Thyroid gland (tissue), 4 donors: ENCODE measurements at regions not wholly inside any gene's neighbourhood (a gene's known extent, or its start where the extent isn't known, plus 50 kb on each side); places are given as distances from the start of the nearest gene placed in this dataset.

Experiments
- DNase-seq, 2 donors: peaks; one replicate each; pipeline ENCODE4 v3.0.0-alpha.2; 2019
- H3K27ac ChIP-seq, 3 donors: fragments of 200-600 bp; sonication (generic); 1 replicate in 2 of 3; 2 replicates in 1 of 3; pipeline ENCODE4 v1.5.1; 2016 to 2019; ENCODE audit warnings: mild to moderate bottlenecking in 1 of 3, moderate library complexity in 1 of 3
- H3K27me3 ChIP-seq: fragments of 200-600 bp; sonication (generic); one replicate; pipeline ENCODE4 v1.5.1; 2019
- H3K36me3 ChIP-seq, 2 donors: fragments of 200-600 bp; sonication (generic); one replicate each; pipeline ENCODE4 v1.5.1; 2016 to 2019
- H3K4me1 ChIP-seq, 2 donors: fragments of 200-600 bp; sonication (generic); one replicate each; pipeline ENCODE4 v1.5.1; 2017 to 2019
- H3K4me3 ChIP-seq, 3 donors: fragments of 200-600 bp; sonication (generic); replicated peaks in 1 of 3; 1 replicate in 2 of 3; 2 replicates in 1 of 3; pipeline ENCODE4 v1.5.1; 2016; ENCODE audit warnings: mild to moderate bottlenecking in 1 of 3
- H3K9me3 ChIP-seq: fragments of 200-600 bp; sonication (generic); one replicate; pipeline ENCODE4 v1.5.1; 2017
- POLR2A ChIP-seq, 2 donors: fragments of 450-650 bp; IDR thresholded peaks; one replicate each; pipeline ENCODE4 v1.6.1; 2017; ENCODE audit warnings: antibody characterized with exemption in 2 of 2, mild to moderate bottlenecking in 2 of 2, moderate library complexity in 1 of 2
- WGBS, 2 donors: methylation state at CpG; one replicate each; pipeline ENCODE4 v1.1.5; 2017; 5-methylcytosine and 5-hydroxymethylcytosine counted together
- intact Hi-C: fragments of 100-400 bp; cut with DNase I; formaldehyde crosslinking; loops from one replicate; pipeline ENCODE4 v1.15.1; 2023
- TF ChIP-seq, protein P1 (sequence below), 6 experiments: fragments of 200-600 bp in 3 of 6; fragments of 450-650 bp in 3 of 6; sonication (generic) in 3 of 6; IDR thresholded peaks; one replicate each; pipeline ENCODE4 v1.5.1; 2016 to 2019; ENCODE audit warnings: antibody characterized with exemption in 6 of 6, mild to moderate bottlenecking in 2 of 6, inconsistent platforms in 1 of 6, moderate library complexity in 1 of 6

DNA sequence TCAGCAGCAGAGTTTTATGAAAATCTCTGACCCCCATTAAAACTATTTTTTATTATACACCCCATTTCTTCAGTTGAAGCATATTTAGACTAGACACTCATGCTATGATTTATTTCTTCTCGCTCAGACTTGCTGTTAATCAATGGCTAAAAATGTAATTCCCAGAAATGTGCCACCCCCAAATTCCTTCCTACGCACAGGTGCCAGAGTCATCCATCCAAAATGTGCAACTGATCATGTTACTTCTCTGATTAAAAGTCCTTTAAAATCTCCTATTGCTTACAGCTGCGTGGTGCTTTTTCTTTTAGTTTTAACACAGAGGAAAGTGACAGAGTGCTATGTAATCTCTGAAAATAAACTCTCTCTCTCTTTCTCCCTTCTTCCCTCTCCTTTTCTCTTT, 954.4 kb downstream of the NCAM2 start:
- intact Hi-C loops, result no loop called here

DNA sequence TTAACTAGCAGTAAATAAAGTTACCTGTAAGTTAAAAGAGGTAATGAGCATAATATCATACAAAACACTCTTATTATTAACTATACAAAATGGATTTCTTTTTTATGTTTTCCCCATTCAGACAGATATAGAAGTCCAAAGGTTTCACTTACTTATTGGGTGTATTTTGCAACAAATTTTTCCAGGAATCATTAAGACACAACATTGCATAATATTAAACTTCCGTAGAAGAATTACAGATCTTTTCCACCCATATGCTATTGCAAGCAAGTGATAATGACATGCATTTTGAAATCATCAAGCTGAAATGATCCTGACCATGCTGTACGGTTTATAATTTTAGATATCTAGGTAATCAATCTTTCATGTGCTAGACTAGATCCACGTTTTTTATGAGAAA, 957.0 kb downstream of the NCAM2 start:
- Histone ChIP-seq H3K27me3 (no peaks in the 10 kb centered on the region), H3K4me3 (no peak overlapping the region), H3K9me3 (no peaks in the 10 kb centered on the region), H3K27ac (no peak overlapping the region), H3K36me3 (no peaks in the 10 kb centered on the region), H3K4me1 (no peaks in the 10 kb centered on the region)
- intact Hi-C loops, result no loop called here
- 69 to 73% methylated on average over 3 of the region's 3 CpGs for WGBS, 2 donors
- no peak for DNase-seq
- TF ChIP-seq, protein P1, sequence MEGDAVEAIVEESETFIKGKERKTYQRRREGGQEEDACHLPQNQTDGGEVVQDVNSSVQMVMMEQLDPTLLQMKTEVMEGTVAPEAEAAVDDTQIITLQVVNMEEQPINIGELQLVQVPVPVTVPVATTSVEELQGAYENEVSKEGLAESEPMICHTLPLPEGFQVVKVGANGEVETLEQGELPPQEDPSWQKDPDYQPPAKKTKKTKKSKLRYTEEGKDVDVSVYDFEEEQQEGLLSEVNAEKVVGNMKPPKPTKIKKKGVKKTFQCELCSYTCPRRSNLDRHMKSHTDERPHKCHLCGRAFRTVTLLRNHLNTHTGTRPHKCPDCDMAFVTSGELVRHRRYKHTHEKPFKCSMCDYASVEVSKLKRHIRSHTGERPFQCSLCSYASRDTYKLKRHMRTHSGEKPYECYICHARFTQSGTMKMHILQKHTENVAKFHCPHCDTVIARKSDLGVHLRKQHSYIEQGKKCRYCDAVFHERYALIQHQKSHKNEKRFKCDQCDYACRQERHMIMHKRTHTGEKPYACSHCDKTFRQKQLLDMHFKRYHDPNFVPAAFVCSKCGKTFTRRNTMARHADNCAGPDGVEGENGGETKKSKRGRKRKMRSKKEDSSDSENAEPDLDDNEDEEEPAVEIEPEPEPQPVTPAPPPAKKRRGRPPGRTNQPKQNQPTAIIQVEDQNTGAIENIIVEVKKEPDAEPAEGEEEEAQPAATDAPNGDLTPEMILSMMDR (IDR thresholded peaks at IDR 0.05), result no peak
- no peak for TF ChIP-seq POLR2A (IDR thresholded peaks at IDR 0.05)

More for the DNA sequence above, 954.4 kb downstream of the NCAM2 start:
- Histone ChIP-seq H3K4me1 (no peaks in the 10 kb centered on the region), H3K36me3 (no peaks in the 10 kb centered on the region), H3K4me3 (no peak overlapping the region), H3K27ac (no peak overlapping the region), H3K27me3 (no peaks in the 10 kb centered on the region), H3K9me3 (no peaks in the 10 kb centered on the region)
- DNase-seq, result no peak
- 67 to 87% methylated on average over 3 of the region's 3 CpGs for WGBS, 2 donors
- no peak for TF ChIP-seq POLR2A (IDR thresholded peaks at IDR 0.05)
- TF ChIP-seq, protein P1 (IDR thresholded peaks at IDR 0.05), result no peak

DNA sequence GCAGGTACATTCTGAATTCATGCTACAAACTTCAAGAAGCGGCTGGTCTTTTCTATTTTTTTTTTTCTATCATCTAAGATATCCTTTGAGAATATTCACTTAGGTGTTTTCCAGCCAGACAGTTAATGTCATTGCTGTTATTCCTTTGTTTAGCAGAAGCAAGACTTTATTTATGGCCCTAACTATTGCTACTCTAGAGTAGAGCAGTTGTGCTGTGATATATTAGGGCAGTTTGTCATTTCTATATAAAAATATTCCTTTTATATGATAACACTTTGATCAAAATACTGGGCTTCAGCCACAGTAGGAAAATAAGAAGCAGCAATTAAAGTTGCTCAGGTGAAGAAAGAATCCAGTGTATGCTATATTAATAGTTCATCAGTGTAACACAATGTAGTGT, 959.3 kb downstream of the NCAM2 start:
- no peak for DNase-seq
- Histone ChIP-seq H3K27me3 (no peaks in the 10 kb centered on the region), H3K27ac (no peak overlapping the region), H3K36me3 (no peaks in the 10 kb centered on the region), H3K9me3 (no peaks in the 10 kb centered on the region), H3K4me1 (no peaks in the 10 kb centered on the region), H3K4me3 (no peak overlapping the region)
- 90 to 93% methylated on average over 1 of the region's 1 CpG for WGBS, 2 donors
- intact Hi-C loops, result no loop called here
- no peak for TF ChIP-seq POLR2A (IDR thresholded peaks at IDR 0.05)
- TF ChIP-seq, protein P1 (IDR thresholded peaks at IDR 0.05), result no peak

DNA sequence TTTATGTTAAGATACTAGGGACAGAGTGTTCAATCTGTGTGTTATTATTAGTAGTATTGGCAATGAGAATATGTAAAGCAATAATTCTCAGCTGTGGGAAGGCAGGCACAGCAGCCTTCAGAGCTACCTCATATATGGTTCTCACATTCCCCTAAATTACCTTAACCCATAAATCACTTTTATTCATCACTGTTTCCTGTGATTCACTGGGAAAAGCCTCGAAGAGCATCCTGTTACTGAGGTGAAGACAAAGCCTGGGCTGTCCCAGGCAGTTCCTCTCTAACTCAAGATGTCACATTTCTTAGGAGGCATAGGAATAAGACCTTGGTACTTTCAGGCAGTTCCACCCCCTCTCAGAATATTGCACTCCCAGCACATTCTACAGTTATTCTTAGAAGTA, 965.7 kb downstream of the NCAM2 start:
- Histone ChIP-seq H3K9me3 (no peaks in the 10 kb centered on the region), H3K36me3 (no peaks in the 10 kb centered on the region), H3K4me3 (no peak overlapping the region), H3K27me3 (no peaks in the 10 kb centered on the region), H3K27ac (no peak overlapping the region), H3K4me1 (no peaks in the 10 kb centered on the region)
- intact Hi-C loops, result no loop called here
- DNase-seq, result no peak
- TF ChIP-seq POLR2A (IDR thresholded peaks at IDR 0.05), result no peak
- TF ChIP-seq, protein P1 (IDR thresholded peaks at IDR 0.05), result no peak
- 57 to 58% methylated on average over 1 of the region's 1 CpG for WGBS, 2 donors

DNA sequence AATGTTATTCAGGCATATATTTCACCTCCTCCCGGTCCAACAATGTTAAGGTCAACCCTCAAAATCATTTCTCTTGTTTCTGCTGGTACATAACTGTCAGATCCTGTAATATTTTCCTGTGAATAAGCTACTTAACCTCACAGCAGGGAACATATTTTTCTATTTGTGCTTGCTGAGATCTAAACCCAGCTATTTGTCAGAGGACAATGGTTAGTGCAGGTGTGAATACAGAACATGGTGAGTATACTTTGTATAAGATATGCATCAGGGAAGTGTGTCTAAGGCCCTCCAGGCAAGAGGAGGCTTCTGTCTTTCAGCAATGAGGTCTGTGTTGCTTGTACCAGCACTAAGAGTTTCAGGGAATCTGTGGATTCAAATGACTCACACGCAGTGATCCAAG, 970.6 kb downstream of the NCAM2 start:
- no peaks in the 10 kb centered on the region for H3K4me1 ChIP-seq
- no peaks in the 10 kb centered on the region for H3K27me3 ChIP-seq
- TF ChIP-seq POLR2A (IDR thresholded peaks at IDR 0.05), result no peak
- TF ChIP-seq, protein P1 (IDR thresholded peaks at IDR 0.05), result no peak
- no peak overlapping the region for H3K27ac ChIP-seq
- H3K9me3 ChIP-seq, result no peaks in the 10 kb centered on the region
- WGBS, 2 donors, result 66 to 74% methylated on average over 2 of the region's 2 CpGs
- DNase-seq, result no peak
- intact Hi-C loops, result no loop called here
- H3K4me3 ChIP-seq, result no peak overlapping the region
- H3K36me3 ChIP-seq, result no peaks in the 10 kb centered on the region
